OCI-LY1 (cell line): ENCODE measurements at regions not wholly inside any gene's neighbourhood (a gene's known extent, or its start where the extent isn't known, plus 50 kb on each side); places are given as distances from the start of the nearest gene placed in this dataset.

Source experiments
- CTCF ChIP-seq: fragments of 200-600 bp; sonication (generic), shearing (Covaris generic); IDR thresholded peaks from 2 replicates; pipeline ENCODE4 v1.5.1; 2017; ENCODE audit warnings: mild to moderate bottlenecking, antibody characterized with exemption, low read length, moderate library complexity, mixed read lengths
- EZH2 ChIP-seq: fragments of 200-600 bp; sonication (generic), shearing (Covaris generic); IDR thresholded peaks from 2 replicates; pipeline ENCODE4 v1.8.0; 2017; ENCODE audit warnings: borderline replicate concordance, mixed run types, mild to moderate bottlenecking, antibody characterized with exemption, low read length, moderate library complexity, mixed read lengths

- no peak for TF ChIP-seq CTCF
- TF ChIP-seq EZH2, result no peak
Observed at GRCh38 chr13:88051746-88052482, 380.7 kb downstream of the SLITRK5 start.
